ENCODE measurements at regions not wholly inside any gene's neighbourhood (a gene's known extent, or its start where the extent isn't known, plus 50 kb on each side); places are given as distances from the start of the nearest gene placed in this dataset.

- H3K79me2 ChIP-seq (ENCODE audit: insufficient read depth, low read depth) = no peaks in the 10 kb centered on the region
- peaks cover 17% of the 10 kb centered on the region for H3K4me1 ChIP-seq (ENCODE audit: low read depth, poor library complexity, severe bottlenecking)
These were observed 469.8 kb downstream of the PCNX1 start for GRCh38 chr14:71377099-71377498.

DNA sequence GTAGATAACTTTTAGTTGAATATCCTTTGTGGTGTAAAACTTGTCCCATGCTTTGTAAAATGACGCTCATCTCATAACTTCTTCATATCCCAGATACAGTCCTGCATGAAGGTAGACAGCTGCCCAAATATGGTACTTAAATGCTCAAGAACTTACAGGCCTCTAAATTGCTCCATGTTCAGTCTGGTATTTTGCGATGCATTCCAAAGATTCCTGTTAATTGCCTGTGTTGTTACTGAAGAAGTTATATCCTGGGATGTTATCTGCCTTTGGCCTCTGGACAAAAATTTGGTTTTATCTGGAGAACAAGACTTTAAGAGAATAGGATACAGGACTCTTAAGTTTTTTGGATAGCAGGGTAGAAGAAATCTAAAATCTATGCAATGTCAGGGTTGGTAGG lies 473.0 kb downstream of the PCNX1 start:
- Histone ChIP-seq H3K9ac (no peak overlapping the region), H3K27me3 (ENCODE audit: insufficient read depth, low read depth) (no peaks in the 10 kb centered on the region), H3K79me2 (ENCODE audit: insufficient read depth, low read depth) (no peaks in the 10 kb centered on the region), H2AFZ (ENCODE audit: low read depth) (no peak overlapping the region), H3K27ac (no peak overlapping the region), H3K36me3 (ENCODE audit: insufficient read depth) (no peaks in the 10 kb centered on the region), H3K4me3 (IDR thresholded peaks at IDR 0.05; ENCODE audit: insufficient read depth, low read depth, low read length) (no peak overlapping the region), H3K4me2 (no peak overlapping the region), H4K20me1 (ENCODE audit: insufficient read depth) (no peaks in the 10 kb centered on the region), H3K4me1 (ENCODE audit: low read depth, poor library complexity, severe bottlenecking) (peaks cover 17% of the 10 kb centered on the region)
- TF ChIP-seq CTCF (conservative IDR thresholded peaks at IDR 0.05; ENCODE audit: low read depth, low read length) = no peak

More at GRCh38 chr14:71377099-71377498, 469.8 kb downstream of the PCNX1 start:
- H3K27ac ChIP-seq = no peak overlapping the region
- H4K20me1 ChIP-seq (ENCODE audit: insufficient read depth) = no peaks in the 10 kb centered on the region
- no peaks in the 10 kb centered on the region for H3K36me3 ChIP-seq (ENCODE audit: insufficient read depth)
- no peak overlapping the region for H2AFZ ChIP-seq (ENCODE audit: low read depth)
- no peak for TF ChIP-seq CTCF (conservative IDR thresholded peaks at IDR 0.05; ENCODE audit: low read depth, low read length)
- no peak overlapping the region for H3K4me2 ChIP-seq
- H3K9ac ChIP-seq = no peak overlapping the region
- no peaks in the 10 kb centered on the region for H3K27me3 ChIP-seq (ENCODE audit: insufficient read depth, low read depth)
- H3K4me3 ChIP-seq (IDR thresholded peaks at IDR 0.05; ENCODE audit: insufficient read depth, low read depth, low read length) = no peak overlapping the region

DNA sequence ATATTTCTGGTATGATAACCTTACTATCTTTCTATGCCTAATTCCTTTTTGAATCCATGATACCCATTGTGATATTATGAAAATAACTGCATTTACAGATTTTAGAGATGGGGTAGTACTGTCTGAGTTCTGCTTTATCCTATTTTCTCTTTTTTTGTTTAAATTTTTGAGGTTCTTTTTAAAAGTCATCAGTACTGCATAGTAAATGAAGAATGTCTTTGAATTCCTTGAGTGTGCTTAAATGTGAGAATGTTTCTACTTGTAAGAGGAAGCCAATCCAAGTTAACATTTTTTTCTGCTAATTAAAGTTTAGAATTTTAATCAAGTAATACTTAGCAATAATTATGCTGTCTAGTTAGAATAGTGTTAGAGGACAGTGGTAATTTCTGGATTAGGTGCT lies 474.6 kb downstream of the PCNX1 start:
- no peak for TF ChIP-seq CTCF (conservative IDR thresholded peaks at IDR 0.05; ENCODE audit: low read depth, low read length)
- no peaks in the 10 kb centered on the region for H4K20me1 ChIP-seq (ENCODE audit: insufficient read depth)
- H3K4me2 ChIP-seq = no peak overlapping the region
- H3K27ac ChIP-seq = no peak overlapping the region
- no peak overlapping the region for H3K9ac ChIP-seq
- no peak overlapping the region for H3K4me3 ChIP-seq (IDR thresholded peaks at IDR 0.05; ENCODE audit: insufficient read depth, low read depth, low read length)
- no peaks in the 10 kb centered on the region for H3K27me3 ChIP-seq (ENCODE audit: insufficient read depth, low read depth)
- no peaks in the 10 kb centered on the region for H3K79me2 ChIP-seq (ENCODE audit: insufficient read depth, low read depth)
- no peak overlapping the region for H2AFZ ChIP-seq (ENCODE audit: low read depth)
- no peaks in the 10 kb centered on the region for H3K36me3 ChIP-seq (ENCODE audit: insufficient read depth)
- H3K4me1 ChIP-seq (ENCODE audit: low read depth, poor library complexity, severe bottlenecking) = peaks cover 17% of the 10 kb centered on the region

DNA sequence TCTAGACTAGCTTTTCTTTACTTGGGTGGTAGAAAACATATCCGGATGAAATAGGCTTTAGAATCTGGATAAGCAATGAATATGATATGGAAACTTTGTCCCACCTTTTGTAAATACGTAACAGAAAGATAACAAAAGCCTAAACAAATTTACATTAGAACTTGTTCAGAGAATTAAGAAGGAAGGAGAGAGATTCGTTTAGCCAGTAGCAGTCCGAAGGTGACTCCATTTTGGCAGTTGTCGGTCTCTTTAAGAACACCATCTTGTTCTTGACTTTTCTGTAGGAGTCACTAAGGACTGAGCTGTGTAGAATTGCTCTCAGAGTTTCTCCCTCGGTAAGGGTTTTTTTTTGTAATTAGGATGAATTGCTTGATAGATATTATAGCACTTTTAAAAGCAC lies 475.1 kb downstream of the PCNX1 start:
- no peaks in the 10 kb centered on the region for H3K27me3 ChIP-seq (ENCODE audit: insufficient read depth, low read depth)
- H2AFZ ChIP-seq (ENCODE audit: low read depth) = no peak overlapping the region
- peaks cover 17% of the 10 kb centered on the region for H3K4me1 ChIP-seq (ENCODE audit: low read depth, poor library complexity, severe bottlenecking)
- H3K9ac ChIP-seq = no peak overlapping the region
- H4K20me1 ChIP-seq (ENCODE audit: insufficient read depth) = no peaks in the 10 kb centered on the region
- H3K36me3 ChIP-seq (ENCODE audit: insufficient read depth) = no peaks in the 10 kb centered on the region
- no peak overlapping the region for H3K27ac ChIP-seq
- no peak for TF ChIP-seq CTCF (conservative IDR thresholded peaks at IDR 0.05; ENCODE audit: low read depth, low read length)
- H3K4me3 ChIP-seq (IDR thresholded peaks at IDR 0.05; ENCODE audit: insufficient read depth, low read depth, low read length) = no peak overlapping the region
- no peaks in the 10 kb centered on the region for H3K79me2 ChIP-seq (ENCODE audit: insufficient read depth, low read depth)
- no peak overlapping the region for H3K4me2 ChIP-seq
